ENCODE measurements at regions not wholly inside any gene's neighbourhood (a gene's known extent, or its start where the extent isn't known, plus 50 kb on each side); places are given as distances from the start of the nearest gene placed in this dataset.
"Not testable (repeated sequence)": the region's sequence is repeated elsewhere in the genome, so short reads cannot be mapped to it uniquely, and the experiment has no call there.

DNA sequence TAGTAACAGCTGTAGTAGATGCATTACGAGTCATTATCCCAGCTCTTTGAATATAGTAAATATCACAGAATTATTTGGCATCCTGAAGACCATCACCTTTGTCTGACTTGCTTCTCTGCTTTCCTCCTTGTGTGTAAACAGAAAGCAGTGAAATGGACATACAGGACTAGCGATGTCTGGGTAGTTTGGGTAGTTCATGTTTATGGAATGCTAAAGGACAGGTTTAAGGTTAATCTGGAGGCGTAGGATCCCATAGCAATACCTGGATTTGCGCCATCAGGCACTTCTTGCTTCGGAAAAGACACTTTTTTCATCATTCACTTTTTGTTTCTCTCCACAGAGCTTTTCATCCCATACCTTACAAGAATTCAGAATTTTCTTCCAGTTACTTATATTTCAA is 232.2 kb downstream of the GPAT3 start:
- no peak for DNase-seq

GRCh38 chr4:83767067-83767466 is 231.2 kb downstream of the GPAT3 start:
- no peak for DNase-seq

GRCh38 chr4:83759611-83760010 is 223.7 kb downstream of the GPAT3 start:
- no peak for DNase-seq

DNA sequence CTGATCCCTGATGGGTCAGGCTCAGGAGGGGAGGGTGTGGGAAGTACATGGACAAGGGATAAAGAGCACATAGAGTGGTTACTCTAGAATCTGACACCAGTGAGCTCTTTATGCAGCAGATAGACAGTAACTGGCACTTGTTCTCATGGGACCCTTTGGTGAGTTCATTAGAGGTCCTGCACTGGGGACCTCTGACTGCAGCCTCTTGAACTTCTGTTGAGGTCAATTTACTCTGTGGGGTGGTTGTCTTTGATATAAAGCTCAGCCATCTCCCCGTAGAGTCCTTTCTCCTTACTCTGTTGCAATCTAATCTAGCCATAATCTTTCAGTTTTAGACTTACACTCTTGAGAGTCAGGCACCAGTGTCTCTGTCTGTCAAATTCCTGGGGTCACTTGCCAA is 222.4 kb downstream of the GPAT3 start:
- no peak for DNase-seq

GRCh38 chr4:83757121-83757621 is 221.3 kb downstream of the GPAT3 start:
- no peak for DNase-seq

GRCh38 chr4:83753260-83753659 is 217.4 kb downstream of the GPAT3 start:
- DNase-seq: no peak

DNA sequence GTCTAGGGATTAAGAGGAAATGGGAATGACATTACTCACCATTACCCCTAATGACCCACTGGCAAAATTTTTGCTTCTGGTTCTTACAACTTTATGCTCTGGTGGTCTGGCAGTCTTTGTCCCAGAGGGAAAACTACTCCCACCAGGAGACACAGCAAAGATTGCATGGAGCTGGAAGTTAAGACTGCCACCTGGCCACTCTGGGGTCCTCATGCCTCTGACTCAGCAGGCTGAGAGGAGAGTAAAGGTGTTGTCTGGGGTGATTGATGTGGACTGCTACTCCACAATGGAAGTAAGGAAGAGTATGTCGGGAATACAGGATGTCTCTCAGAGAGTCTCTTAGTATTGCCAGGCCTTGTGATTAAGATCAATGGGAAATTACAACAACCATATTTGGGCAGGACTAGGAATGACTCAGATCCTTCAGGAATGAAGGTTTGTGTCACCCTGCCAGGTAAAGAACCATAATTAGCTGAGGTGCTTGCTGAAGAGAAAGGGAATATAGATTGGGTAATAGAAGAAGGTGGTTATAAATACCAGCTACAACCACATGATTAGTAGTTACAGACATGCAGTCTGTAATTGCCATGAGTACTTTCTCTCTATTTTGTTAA is 215.5 kb downstream of the GPAT3 start:
- no peak for DNase-seq

- DNase-seq: no peak
Observed at GRCh38 chr4:83748711-83749110, 212.8 kb downstream of the GPAT3 start.

- DNase-seq: no peak
Observed at GRCh38 chr4:83738895-83739294, 203.0 kb downstream of the GPAT3 start.

DNA sequence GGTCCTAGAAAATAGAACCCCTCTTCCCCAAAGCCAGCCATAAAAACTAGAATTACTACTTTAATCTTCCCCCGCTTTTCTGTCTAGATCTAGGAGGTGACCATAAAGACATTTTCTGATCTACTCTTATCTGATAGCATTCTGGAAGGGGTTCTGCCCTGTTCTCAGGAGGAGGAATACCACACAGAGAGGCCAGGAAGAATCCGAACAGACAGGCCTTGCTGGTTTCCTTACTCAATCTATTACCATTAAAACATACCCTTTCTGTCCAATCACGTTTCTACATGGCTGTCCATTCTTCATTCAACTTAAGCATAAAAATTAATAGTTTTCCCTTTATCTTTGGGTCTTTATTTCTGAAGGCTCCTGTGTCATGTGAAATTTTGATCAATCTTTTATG is 198.7 kb downstream of the GPAT3 start:
- DNase-seq: no peak

- DNase-seq: no peak
Observed at GRCh38 chr4:83732114-83732635, 196.3 kb downstream of the GPAT3 start.

- DNase-seq: no peak
Observed at GRCh38 chr4:83731609-83732008, 195.7 kb downstream of the GPAT3 start.

DNA sequence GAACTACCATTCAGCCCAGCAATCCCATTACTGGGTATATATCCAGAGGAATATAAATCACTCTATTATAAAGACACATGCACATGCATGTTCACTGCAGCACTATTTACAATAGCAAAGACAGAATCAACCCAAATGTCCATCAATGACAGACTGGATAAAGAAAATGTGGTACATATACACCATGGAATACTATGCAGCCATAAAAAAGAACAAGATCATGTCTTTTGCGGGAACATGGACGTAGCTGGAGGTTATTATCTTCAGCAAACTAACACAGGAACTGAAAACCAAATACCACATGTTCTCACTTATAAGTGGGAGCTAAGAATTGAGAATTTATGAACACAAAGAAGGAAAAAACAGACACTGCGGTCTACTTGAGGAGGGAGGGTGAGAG is 195.1 kb downstream of the GPAT3 start:
- DNase-seq: not testable (repeated sequence)

DNA sequence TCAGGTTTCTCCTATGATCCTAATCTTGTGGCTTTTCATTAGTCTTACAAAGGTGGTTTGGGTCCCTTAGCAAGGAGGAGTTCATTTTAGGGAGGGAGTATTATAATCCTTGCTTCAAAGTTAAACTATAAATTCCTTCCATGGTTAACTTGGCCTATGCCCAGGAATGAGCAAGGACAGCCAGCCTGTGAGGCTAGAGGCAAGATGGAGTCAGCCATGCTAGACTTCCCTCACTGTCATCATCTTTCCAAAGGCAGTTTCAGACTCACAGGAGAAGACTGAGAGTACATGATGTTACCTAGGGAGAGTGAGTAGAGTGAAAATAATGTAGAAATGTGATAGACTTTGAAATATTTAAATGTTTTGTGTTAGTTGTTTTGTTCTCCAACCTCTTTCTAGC is 192.3 kb downstream of the GPAT3 start:
- DNase-seq: no peak

GRCh38 chr4:83725336-83726085 is 189.6 kb downstream of the GPAT3 start:
- DNase-seq: no peak

GRCh38 chr4:83724485-83725335 is 188.8 kb downstream of the GPAT3 start:
- no peak for DNase-seq

DNA sequence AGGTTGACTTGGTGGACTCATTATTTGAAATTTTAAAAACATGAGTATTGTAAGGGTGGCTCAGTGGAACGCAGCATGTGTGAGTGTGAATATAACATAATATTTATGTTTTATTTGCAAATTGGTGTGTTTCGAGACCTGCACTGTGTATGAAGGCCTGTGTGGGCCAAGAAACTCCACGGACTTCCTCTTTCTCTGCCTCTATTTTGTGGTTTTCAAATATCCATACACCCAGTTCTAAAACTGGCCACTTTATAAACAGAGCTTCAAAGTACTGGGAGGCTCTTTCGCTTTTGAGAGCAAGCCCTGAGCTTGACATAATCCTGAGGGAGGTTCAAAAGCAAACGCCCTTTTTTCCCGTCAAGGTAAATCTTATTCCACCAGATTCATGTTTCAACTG is 187.7 kb downstream of the GPAT3 start:
- no peak for DNase-seq

DNA sequence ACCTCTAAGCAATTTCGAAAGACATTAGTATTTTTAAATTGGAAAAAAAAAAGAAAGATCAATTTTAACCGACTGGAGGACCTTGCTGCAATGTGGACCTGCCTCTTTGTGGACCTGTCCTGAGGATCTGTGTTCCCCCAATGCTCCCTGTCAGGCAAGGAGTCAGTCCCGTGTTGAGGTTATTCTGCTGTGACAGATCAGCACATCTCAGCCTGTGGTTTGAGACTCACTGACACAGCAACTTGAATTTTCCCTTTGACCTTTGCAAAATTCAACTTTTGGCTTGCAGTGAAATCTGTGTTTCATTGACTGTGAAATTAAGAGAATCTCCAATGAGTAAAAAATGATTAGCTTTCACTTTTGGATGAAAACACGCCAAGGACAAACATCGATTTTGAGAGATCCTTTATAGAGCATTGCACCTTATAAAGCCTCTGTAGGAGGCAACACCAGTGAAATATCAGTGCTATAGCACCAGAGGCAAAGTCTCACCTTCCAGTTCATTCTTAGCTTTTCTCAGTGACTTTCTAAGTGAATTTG is 186.9 kb downstream of the GPAT3 start:
- no peak for DNase-seq

DNA sequence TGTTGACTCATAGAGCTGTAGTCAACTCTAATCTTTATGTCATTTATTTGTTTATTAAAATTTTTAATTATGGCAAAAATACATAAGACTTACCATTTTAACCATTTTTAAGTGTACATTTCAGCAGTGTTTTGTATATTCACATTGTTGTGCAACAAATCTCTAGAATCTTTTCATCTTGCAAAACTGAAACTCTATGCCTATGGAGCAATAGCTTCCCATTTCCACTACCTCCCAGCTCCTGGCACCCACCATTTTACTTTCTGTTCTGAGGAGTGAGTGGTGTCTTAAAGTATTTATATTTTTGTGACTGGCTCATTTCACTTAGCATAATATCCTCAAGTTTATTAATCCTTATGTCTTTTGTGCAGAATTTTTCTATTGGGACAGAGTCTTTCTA is 181.0 kb downstream of the GPAT3 start:
- no peak for DNase-seq

- no peak for DNase-seq
Observed at GRCh38 chr4:83712890-83713289, 177.0 kb downstream of the GPAT3 start.

DNA sequence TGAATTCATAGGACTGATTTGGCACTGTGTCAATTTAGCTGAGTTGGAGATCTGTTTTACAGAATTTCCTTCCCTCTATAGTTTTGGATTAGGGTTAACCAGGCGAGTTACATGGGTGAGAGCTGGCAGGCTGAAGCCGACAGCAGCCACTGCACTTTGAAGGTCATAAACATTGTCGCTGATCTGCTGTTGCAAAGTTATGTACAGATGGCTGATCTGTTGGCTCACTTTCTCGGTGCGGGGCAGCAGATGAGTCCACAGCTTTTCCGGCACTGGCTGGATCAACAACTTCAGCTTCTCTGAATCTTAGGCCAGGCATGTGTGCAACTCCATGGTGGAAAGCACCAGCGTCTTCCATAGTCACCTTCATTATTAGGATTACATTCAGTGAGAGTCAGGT is 173.7 kb downstream of the GPAT3 start:
- DNase-seq: no peak

DNA sequence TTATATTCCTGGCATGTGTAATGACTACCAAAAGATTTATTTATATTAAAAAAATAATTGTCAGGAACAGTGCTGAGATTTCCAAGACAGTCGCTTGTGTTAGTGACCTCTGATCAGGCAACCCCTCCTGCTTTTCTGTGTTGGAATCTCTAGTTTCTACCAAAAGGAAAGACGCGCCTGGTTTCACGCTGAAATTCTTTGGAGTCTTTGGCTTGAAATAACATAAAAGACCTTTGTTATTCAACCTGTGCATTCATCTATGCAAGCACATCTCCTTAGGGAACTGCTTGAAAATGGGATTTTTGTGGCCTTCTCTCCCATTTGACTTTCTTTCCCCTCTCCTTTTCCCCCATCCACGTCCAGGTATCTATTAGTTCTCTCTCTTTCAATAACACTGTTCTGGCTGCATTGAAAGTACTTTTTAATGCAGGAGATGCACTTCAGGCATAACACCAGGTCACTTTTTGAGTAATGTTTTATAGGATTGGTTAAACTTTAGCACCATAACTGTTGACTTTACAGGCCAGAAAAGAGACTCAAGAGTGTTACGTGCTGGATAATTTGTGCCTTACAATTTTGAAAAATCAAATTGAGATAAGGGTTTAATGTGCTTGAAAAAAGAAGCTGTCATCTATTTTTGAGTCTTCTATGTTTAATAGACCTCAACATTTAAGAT is 172.7 kb downstream of the GPAT3 start:
- DNase-seq: no peak
